HEK293T (cell line): ENCODE measurements at regions not wholly inside any gene's neighbourhood (a gene's known extent, or its start where the extent isn't known, plus 50 kb on each side); places are given as distances from the start of the nearest gene placed in this dataset.

ENCODE experiments used
- BHLHE40 ChIP-seq: fragments of 450-650 bp; IDR thresholded peaks from 2 replicates; pipeline ENCODE4 v1.6.1; 2016; ENCODE audit warnings: mild to moderate bottlenecking, moderate library complexity, borderline replicate concordance
- SP1 ChIP-seq: fragments of 450-650 bp; IDR thresholded peaks from 2 replicates; pipeline ENCODE4 v1.6.1; 2017

DNA sequence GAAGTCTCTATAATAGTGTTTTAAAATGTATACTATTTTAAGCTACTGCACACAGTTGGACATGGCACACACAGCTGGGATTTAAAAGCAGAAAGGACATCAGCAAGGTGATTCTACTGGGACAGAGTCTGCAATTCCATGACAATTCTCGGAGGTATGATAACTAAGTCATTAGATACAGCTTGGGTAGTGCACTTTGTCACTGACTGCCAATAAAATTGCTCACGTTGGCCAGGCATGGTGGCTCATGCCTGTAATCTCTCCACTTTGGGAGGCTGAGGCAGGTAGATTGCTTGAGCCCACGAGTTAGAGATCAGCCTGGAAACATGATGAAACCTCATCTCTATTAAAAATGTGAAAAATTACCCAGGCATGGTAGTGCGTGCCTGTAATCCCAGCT is 134.1 kb upstream of the SATB2 start:
- TF ChIP-seq SP1 (no peak), BHLHE40 (no peak)
